ENCODE measurements at regions not wholly inside any gene's neighbourhood (a gene's known extent, or its start where the extent isn't known, plus 50 kb on each side); places are given as distances from the start of the nearest gene placed in this dataset.
A peak's percentile ranks its signal among the peaks of the same experiment; 100 is the strongest.

GRCh38 chr4:181063212-181063611, 1180.0 kb upstream of the TENM3 start:
- TF ChIP-seq CTCF (IDR thresholded peaks at IDR 0.05): no peak
- H3K4me3 ChIP-seq: no peak overlapping the region
- H3K36me3 ChIP-seq: no peaks in the 10 kb centered on the region
- ATAC-seq: no peak
- DNase-seq: no peak
- no peak overlapping the region for H3K27ac ChIP-seq
- intact Hi-C loops (cut with DNase I): no loop called here
- no peaks in the 10 kb centered on the region for H3K4me1 ChIP-seq
- H3K9me3 ChIP-seq: peaks cover 0 to 2% of the 10 kb centered on the region in 2 donors
- no peaks in the 10 kb centered on the region for H3K27me3 ChIP-seq

- ATAC-seq (no peak), DNase-seq (no peak)
- Histone ChIP-seq H3K36me3 (no peaks in the 10 kb centered on the region), H3K27ac (no peak overlapping the region), H3K4me1 (no peaks in the 10 kb centered on the region), H3K4me3 (no peak overlapping the region), H3K9me3 (peaks cover 0 to 12% of the 10 kb centered on the region in 2 donors), H3K27me3 (no peaks in the 10 kb centered on the region)
- no peak for TF ChIP-seq CTCF (IDR thresholded peaks at IDR 0.05)
- intact Hi-C loops (cut with DNase I): no loop called here
Observed at GRCh38 chr4:181077341-181077740, 1165.9 kb upstream of the TENM3 start.

GRCh38 chr4:181078196-181078595, 1165.0 kb upstream of the TENM3 start:
- intact Hi-C loops (cut with DNase I): no loop called here
- DNase-seq (no peak), ATAC-seq (peak; percentile 23)
- H3K27me3 ChIP-seq: no peaks in the 10 kb centered on the region
- H3K27ac ChIP-seq: no peak overlapping the region
- no peaks in the 10 kb centered on the region for H3K4me1 ChIP-seq
- H3K4me3 ChIP-seq: no peak overlapping the region
- peaks cover 0 to 12% of the 10 kb centered on the region in 2 donors for H3K9me3 ChIP-seq
- no peaks in the 10 kb centered on the region for H3K36me3 ChIP-seq
- no peak for TF ChIP-seq CTCF (IDR thresholded peaks at IDR 0.05)

GRCh38 chr4:181083757-181084361, 1159.3 kb upstream of the TENM3 start:
- no peaks in the 10 kb centered on the region for H3K9me3 ChIP-seq
- no peaks in the 10 kb centered on the region for H3K4me1 ChIP-seq
- H3K36me3 ChIP-seq: no peaks in the 10 kb centered on the region
- intact Hi-C loops (cut with DNase I): no loop called here
- TF ChIP-seq CTCF (IDR thresholded peaks at IDR 0.05): no peak
- H3K27me3 ChIP-seq: no peaks in the 10 kb centered on the region
- H3K27ac ChIP-seq: no peak overlapping the region
- H3K4me3 ChIP-seq: no peak overlapping the region
- ATAC-seq (no peak), DNase-seq (no peak)

DNA sequence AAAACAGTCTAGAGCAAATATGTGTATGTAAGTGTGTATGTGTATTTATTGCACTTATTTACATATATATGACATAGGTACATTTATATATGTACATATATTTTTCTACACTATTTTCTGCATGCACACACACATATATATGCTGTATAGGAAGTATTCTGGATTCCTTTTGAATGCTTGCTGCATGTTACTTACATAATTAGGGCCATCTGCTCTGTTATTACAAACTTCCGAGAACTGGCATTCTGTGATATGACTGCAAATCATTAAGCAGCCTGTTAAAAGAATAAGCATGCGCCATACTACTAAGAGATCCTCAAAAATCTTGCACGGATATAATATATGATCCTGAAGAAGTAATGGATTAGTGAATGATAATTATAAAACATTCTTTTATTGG, 1157.6 kb upstream of the TENM3 start:
- Histone ChIP-seq H3K27me3 (no peaks in the 10 kb centered on the region), H3K27ac (no peak overlapping the region), H3K4me3 (no peak overlapping the region), H3K9me3 (peaks cover 0 to 4% of the 10 kb centered on the region in 2 donors), H3K4me1 (no peaks in the 10 kb centered on the region), H3K36me3 (no peaks in the 10 kb centered on the region)
- intact Hi-C loops (cut with DNase I): no loop called here
- DNase-seq (no peak), ATAC-seq (no peak)
- no peak for TF ChIP-seq CTCF (IDR thresholded peaks at IDR 0.05)
